Urothelium cell line (cell line): ENCODE measurements at regions not wholly inside any gene's neighbourhood (a gene's known extent, or its start where the extent isn't known, plus 50 kb on each side); places are given as distances from the start of the nearest gene placed in this dataset.

Source experiments
- DNase-seq: peaks from one replicate; pipeline ENCODE4 v3.0.0; 2011; ENCODE audit warnings: low spot score, mixed read lengths
- FAIRE-seq: peaks from 2 replicates; lab custom pipeline; 2011; peaks lifted over from hg19 to GRCh38; lab: Jason Lieb, UNC

DNA sequence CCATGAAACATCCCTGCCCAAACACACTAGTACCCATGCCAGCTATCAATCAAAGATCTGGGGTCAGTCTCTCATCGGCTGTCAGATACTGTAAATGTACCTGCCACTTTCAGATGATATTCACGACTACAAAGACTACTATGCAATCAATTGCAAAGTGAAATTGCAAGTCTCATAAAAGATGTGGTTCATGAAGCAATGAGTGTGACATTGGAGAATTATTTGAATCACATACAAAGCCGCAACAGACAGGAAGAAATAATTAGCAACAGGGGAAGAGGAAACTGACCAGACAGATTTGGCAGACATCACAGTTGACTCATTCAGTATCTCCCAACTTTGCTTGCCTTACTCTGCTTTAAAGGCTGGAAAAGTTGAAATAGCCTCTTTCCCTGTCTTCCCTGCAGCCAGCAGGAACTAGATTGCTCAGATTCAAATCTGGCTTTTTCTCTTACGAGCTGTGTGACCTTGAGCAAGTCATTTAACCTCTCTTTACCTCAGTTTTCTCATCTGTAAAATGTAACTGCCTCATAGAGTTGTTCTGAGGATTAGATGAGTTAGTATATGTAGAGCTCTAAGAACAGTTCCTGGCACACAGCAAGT is 95.7 kb upstream of the C3orf80 start:
- FAIRE-seq (no peak), DNase-seq (peak; percentile 74)

DNA sequence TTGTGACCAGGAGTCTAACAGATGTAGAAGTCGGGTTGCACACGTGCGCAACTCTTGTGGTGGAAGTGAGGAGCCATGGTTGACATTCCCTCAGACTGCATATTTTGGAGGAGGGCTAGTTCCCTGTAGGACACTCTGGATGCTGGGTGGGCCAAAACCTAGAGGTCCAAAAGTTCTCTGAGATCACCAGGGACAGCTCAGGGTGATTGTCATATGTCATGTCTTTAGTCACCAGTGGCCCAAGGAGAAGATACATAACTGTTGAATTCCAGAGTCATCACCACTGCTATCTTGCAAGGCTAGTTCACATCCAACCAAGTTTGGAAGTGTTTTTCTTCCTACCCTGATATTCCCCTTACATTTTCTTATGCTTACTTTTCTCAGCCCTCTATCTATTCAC is 95.2 kb upstream of the C3orf80 start:
- FAIRE-seq (no peak), DNase-seq (no peak)

DNA sequence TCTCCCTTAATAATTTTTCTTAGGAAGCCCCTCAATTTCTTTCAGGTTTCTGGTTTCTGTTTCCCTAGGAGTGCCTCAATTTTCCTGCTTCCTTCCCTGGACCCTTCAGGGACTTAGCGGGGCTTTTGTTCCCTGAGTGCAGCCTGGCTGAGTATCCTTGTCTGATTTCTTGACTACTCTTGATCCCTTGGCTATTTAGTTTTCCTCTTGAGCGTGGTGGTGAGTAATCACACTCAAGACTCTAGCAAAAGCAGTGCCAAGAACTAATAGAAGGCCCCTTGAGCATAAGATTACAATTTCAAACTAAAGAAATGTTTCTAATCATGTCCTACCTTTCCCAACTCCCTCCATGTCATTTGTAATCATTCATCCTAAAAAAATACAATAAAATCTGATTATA is 94.3 kb upstream of the C3orf80 start:
- FAIRE-seq (no peak), DNase-seq (no peak)

DNA sequence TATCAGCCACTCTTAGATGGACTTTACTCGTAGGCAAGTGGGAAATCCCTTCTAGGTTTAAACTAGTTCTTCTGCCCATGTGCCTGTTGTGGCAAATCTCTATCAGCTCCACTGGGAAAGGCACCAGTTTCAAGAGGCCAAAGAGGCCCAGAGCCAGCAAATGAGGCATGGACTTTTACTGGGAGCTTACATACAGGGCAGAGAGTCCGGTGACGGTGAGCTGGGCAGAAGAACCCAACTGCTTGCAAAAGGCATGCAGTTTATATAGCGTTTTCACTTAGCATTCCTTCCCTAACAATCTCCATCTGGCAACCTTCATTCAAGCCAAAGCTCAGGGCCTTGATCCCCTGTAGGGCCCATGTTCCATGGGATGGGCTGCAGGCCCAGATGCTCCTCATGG is 93.0 kb upstream of the C3orf80 start:
- no peak for FAIRE-seq
- no peak for DNase-seq

DNA sequence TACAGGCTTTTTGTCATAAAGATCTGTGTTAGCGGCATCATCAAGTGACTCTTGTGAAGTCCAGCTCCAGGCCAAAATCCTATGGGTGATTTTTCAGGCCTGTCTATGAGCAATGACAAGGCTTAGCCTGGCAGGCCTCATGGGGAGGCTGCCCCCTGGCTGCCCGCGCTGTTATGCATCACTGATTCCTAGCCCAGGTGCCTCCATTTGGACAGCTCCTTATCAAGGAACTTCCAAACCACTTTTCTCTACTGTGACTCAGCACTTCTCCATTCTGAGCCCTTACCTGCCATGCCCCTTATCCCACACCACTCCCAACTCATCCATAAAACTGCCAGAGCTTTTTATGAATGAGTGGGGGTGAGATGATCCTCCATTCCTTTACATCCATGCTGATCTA is 91.5 kb upstream of the C3orf80 start:
- DNase-seq, result peak; percentile 34
- no peak for FAIRE-seq

DNA sequence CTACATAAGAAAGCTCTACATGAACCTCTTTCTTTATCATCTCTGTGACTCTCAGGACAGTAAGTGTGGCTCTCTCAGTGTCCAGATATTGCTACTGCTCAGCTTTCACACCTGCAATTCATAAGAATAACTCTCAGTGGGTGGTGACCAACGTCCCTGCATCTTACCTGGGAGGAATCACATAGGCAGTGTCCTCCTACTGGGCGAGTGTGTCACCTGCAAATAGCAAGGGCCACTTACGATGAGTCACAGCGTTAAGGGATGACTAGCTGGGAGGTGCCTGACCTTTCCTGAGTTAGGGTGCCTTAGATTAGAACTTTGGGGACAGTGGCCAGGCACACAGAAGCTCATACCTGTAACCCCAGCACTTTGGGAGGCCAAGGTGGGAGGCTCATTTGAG is 90.8 kb upstream of the C3orf80 start:
- no peak for FAIRE-seq
- no peak for DNase-seq

DNA sequence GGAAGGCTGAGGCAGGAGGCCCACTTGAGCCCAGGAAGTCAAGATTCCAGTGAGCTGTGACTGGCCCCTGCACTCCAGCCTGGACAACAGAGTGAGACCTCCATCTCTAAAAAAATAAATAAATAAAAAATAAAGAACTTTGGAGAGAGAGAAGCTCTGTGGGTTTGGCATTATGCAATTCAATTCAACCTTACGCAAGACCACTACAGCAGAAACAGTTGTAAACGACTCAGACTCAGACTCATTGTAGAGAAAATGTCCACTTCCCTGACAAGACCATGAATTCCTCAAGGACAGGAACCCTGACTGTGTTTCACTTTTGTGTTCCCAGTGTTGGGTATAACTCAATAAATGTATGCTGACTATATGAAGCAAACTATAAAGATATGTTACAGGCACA is 90.3 kb upstream of the C3orf80 start:
- no peak for FAIRE-seq
- no peak for DNase-seq

DNA sequence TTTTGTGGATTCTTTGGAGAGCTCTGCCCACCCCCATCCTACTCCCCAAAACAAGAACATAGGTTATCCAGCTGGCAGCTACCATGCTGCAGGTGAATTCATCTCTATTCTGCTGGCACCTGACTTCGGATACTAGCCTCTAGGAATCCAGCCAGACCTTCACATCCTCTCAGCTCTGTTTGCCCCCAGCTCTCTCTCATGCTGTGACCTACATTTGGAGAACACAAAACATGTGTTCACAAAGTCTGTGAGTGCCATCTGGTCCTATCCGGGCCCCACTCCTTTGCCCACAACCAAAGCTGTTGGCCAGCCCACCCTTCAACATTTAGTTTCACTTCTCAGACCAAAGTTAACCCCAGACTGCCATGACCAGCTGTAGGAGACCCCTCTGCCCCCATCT is 89.4 kb upstream of the C3orf80 start:
- FAIRE-seq (no peak), DNase-seq (no peak)

DNA sequence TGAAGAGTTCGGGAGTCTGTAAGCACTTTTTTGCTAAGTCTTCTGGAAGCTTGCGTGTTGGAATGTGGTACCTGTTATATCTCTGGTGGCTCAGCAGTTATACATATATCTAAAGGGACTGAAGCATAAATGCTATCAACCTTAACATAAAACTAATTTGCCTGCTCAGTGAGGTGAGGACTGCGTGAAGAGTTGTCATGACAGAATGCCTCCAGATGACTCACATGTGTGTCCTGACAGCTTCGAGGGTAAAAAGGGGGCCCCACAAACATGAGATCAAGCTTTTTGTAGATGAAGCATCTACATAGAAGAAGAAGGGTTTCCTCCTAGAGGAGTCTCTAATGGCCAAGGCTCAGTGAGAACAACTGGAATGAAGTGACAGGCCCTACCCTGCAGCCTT is 88.8 kb upstream of the C3orf80 start:
- FAIRE-seq, result no peak
- DNase-seq, result no peak

DNA sequence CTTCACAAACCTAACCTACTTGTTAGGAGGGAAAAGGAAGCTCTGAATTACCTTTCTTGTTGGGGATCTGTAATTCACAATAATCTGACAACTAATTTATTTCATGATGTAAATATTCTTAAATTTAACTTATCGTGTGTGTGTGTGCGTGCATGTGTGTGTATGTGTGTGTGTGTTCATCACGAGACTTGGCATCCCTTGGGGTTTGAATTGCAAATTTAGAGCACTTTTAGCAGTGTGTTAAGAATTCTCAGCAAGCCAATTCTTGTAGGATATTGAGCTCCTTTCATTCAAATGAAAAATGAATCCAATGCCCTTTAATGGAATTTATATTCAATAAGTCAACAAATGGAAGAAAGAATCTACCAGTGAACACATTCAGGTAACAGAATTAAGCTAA is 85.9 kb upstream of the C3orf80 start:
- DNase-seq (no peak), FAIRE-seq (no peak)

DNA sequence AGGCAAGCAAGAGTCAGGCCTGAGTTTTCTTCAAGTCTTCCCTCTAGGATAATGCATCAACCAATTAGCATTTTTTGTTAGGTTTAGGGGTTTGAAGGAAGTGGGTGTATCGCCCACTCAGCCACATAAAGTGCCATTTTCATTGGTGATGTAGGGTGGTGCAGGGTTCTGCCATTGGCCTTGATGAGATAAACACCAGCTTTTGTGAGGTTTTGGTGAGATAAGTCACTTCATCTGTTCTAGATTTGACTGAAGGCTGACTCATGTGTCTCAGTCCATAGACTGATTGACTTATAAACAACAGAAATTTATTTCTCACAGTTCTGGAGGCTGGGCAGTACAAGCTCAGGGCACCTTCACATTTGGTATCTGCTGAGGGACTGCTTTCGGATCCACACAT is 84.5 kb upstream of the C3orf80 start:
- FAIRE-seq (no peak), DNase-seq (no peak)

DNA sequence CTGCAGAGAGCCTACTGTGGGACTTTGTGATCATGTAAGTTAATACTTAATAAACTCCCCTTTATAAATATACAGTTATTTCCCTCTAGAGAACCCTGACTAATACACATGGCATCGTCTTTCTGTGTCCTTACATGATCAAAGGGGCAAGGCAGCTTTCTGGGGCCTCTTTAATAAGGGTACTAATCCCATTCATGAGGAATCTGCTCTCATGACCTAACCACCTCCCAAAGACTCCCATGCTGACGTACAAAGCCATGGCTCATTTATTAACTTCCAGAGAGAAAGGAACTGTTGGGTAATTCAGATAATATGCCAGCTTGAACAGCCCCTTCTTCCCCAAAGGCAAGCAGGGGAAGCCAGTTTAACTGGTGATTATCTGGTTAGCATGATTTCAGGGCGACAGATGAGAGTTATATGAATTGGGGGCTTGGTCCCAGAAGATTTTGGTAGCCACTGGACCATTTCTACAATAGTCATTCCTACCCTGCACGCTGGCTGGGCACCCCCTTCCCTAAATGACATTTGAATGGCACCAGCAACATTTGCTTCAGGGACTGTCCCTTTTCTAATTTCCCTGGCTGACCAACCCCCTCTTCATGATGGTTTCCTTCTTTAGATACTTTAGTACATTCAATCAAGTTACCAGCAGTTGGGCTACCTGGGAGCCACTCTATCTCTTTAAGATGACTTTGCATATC is 83.6 kb upstream of the C3orf80 start:
- FAIRE-seq (no peak), DNase-seq (no peak)

DNA sequence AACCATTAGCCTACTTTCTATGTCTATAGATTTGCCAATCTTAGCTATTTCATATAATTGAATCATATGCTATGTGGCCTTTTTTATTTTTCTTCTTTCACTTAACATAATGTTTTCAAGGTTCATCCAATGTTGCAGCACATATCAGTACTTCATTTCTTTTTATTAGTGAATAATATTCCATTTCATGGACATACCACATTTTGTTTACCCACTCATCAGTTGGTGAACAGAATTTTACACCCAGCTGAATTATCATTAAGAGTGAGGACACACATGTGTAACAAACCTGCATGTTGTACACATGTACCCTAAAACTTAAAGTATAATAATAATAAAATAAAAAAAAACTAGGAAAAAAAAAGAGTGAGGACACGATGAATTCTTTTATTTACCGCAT is 81.7 kb upstream of the C3orf80 start:
- FAIRE-seq (no peak), DNase-seq (no peak)

DNA sequence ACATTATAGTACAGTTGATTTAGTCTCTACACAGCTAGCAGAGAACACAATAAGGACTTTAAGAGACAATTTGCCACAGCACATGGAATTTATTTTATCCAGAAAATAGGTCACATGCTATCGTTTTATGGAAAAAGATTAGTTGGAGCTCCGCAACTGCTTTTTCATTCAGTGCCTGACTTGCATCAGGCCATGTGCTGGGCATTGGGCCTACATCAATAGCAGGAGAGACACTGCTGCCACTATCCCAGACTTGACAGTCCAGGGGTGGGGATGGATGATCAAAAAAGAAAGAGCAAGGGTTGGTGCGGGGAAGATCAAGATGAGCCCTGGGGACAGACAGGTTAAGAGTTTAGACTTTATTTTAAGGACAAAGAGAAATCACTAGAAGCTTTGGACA is 75.2 kb upstream of the C3orf80 start:
- no peak for DNase-seq
- no peak for FAIRE-seq

DNA sequence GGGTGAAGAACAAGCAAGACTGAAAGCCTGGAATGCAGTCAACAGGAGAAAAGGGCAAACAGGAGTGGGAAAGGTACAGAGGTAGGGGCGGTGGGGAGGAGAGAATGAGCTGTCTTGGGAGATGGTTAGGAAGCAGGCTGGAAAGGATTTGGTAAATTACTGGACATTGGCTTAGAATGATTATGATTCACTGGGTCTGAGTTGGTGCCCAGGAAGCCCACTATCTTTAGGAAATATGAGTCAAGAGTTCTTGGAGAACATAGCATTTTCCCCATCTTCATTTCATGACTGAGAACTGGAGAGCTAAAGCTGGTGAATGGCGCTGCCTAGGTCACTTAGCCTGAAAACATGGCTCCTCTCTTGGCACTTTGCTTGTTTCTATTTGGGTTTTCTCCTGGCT is 74.7 kb upstream of the C3orf80 start:
- DNase-seq, result no peak
- no peak for FAIRE-seq

DNA sequence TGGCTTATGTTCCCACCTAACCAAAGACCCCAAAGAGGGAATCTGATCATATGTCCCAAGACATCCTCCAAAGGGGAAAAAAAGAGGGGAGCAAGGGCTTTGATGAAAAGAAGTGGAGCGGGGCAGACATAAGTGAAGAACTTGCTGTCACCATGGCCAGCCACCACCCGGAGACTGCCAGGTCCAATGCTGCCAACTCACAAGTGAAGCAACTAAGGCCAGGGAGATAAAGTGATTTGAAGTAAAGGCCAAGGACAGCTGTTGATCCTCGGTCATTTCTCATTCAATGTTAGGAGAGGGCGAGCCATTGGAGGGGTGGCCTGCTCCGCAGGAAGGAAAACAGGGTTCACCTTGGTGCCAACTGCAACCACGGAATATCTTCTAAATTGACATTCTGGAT is 72.6 kb upstream of the C3orf80 start:
- no peak for DNase-seq
- no peak for FAIRE-seq

DNA sequence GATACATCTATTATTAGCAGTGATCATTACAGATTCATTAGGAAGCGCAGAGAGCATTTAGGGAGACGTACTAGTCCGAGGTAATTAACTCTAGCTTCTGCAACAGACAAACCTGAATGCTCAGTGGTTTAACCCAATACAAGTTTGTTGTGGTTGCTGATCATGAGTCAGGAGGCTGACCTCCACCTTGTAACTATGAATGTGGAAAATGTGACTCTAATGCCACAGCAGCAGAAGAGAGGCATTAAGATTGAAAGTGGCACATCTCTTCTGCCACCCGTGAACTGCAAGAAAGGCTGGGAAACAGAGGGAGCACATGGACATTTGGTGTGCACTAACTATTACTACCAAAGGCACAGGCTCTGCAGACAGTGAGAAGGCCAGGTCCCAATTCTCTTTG is 71.2 kb upstream of the C3orf80 start:
- DNase-seq (peak; percentile 26), FAIRE-seq (no peak)

DNA sequence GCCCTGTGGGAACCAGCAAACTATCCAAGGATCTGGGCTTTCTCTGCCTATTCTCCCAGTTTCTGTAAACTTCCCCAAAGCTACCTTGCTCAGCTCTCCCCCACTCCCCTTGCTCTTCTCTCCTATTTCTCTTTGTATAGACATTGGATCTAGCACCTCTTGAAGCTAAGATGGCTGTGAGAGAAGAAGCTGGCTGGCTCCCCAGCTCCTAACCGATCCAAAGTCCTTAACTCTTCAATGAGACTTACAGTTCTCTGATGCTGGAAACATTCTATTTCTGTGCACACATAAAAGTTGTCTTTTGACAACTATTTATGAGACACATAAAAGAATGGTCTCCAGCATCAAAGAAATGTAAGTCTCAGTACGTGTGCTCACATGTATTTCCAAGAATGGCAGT is 70.6 kb upstream of the C3orf80 start:
- DNase-seq, result no peak
- FAIRE-seq, result no peak

DNA sequence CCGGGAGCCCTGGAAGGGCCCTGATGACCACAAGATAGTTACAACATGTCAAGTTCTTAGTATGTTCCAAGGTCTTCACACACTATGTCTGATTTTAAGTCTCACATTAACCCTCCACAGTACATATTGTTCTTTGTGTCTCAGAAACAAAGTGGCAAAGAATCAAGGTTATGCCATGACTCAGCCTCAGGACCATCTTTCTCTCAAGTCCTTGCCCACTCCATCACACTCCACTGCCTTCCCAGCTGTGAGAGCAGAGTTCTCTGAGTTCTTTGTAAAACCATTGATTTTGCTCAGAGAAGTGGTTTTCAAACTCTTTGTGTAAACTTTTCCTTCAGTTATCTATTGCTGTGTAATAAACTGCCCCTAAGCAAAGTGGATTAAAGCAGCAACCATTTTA is 67.9 kb upstream of the C3orf80 start:
- FAIRE-seq (no peak), DNase-seq (no peak)

DNA sequence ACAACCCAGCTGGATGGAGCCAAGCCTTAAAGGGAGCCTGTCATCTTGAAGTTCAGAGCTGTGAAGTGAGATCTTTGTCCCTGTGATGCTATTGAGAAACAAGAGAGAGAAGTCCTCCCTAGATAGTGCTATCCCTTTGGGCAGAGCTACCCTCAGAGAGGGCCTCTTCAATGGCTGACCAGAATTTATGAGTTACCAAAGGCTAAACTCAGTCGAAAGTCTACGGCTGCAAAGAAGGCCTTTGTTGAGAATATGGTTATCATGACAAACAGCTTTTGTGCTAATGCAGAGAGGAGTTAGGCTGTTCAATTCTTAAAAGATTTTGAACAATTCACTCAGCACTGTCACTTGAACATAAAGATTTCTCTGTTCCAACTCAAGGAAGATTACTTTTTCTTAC is 65.9 kb upstream of the C3orf80 start:
- no peak for FAIRE-seq
- DNase-seq, result no peak

DNA sequence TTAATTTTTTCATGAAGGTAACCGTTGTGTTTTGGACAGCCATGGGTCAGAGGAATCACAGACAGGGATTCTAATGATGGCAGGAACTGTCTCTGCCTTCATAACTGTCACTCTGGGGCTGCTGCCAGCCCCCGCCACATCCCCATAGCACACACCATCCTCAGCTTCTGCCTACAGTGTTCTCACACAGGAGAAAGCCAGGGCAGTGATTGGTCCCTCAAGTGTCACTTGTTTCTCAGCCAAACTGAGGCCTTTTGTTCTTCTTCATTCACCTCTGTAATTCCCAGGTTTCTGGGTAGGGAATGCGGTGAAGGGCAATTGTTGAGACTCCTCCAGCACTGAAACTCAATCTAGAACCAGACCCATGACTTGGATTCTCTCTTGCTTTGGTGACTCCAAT is 65.4 kb upstream of the C3orf80 start:
- no peak for FAIRE-seq
- DNase-seq, result no peak

DNA sequence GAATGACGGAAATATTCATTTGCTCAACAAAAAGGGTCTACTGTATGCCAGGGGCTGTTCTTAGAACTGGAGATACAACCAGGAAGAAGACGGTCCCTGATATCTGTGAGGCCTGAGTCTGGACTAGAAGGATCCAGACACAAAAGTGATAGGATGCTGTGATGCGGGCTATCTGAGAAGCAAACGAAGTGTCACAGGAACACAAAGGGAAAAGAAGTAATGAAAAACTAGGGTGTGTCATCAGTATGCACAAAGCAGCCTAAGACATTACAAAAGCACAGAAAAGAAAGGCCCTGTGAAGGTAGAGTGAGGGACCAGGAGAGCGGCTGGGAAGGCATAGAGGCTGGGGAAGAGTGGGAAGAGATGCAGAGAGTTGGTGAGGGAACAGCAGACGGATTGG is 63.3 kb upstream of the C3orf80 start:
- no peak for FAIRE-seq
- no peak for DNase-seq

DNA sequence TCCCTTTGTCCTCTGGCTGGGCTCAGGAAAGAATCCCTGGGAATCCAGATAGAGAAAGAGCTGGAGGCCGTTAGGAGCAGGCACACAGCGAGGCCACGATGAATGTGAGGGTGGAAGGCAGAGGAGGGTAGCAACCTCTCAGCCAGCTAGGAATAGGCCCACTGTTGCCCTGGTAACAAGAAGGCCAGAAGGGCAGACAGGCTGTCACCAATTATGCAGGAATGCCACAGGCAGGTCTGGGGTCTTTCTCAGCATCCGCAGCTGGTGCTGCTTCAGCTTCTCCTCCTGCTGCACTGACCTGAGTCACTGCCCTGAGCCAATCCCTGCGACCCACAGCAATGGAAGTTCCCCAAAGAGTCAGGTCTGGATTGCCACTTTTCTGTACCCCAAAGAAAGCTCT is 62.8 kb upstream of the C3orf80 start:
- FAIRE-seq, result no peak
- no peak for DNase-seq
